ENCODE measurements at regions not wholly inside any gene's neighbourhood (a gene's known extent, or its start where the extent isn't known, plus 50 kb on each side); places are given as distances from the start of the nearest gene placed in this dataset.

DNA sequence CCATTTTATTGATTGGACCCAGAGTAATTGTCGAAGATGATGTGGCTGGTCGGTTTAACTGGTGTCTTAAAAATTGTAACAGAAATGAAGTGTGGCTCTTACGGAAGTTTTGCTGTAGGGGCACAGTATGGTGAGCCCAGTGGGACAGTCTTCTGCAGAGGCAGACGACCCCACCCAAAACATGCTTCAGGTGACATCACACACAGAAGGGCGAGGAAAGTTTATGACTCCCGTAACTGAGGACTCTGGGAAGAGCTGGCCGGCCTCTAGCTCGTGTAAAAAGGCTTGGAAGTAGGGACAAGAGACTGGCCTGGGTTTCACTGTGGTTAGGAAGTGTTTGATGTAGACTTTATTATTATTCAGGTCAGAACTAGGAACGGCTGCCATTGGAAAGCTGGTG is 73.3 kb downstream of the HTR5A start:
- TF ChIP-seq, protein P1, sequence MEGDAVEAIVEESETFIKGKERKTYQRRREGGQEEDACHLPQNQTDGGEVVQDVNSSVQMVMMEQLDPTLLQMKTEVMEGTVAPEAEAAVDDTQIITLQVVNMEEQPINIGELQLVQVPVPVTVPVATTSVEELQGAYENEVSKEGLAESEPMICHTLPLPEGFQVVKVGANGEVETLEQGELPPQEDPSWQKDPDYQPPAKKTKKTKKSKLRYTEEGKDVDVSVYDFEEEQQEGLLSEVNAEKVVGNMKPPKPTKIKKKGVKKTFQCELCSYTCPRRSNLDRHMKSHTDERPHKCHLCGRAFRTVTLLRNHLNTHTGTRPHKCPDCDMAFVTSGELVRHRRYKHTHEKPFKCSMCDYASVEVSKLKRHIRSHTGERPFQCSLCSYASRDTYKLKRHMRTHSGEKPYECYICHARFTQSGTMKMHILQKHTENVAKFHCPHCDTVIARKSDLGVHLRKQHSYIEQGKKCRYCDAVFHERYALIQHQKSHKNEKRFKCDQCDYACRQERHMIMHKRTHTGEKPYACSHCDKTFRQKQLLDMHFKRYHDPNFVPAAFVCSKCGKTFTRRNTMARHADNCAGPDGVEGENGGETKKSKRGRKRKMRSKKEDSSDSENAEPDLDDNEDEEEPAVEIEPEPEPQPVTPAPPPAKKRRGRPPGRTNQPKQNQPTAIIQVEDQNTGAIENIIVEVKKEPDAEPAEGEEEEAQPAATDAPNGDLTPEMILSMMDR (conservative IDR thresholded peaks at IDR 0.05) = no peak
- no peak for TF ChIP-seq ZFX (IDR thresholded peaks at IDR 0.05)
